SW480 (cell line): ENCODE measurements at regions not wholly inside any gene's neighbourhood (a gene's known extent, or its start where the extent isn't known, plus 50 kb on each side); places are given as distances from the start of the nearest gene placed in this dataset.

Experiments used
- DNase-seq: peaks from one replicate; pipeline ENCODE4 v3.0.0-alpha.2; 2016; ENCODE audit warnings: low spot score

- DNase-seq, result no peak
Measured at GRCh38 chr21:28344985-28345384, 647.7 kb downstream of the LTN1 start.

GRCh38 chr21:28342212-28342810 is 650.4 kb downstream of the LTN1 start:
- no peak for DNase-seq

- DNase-seq, result no peak
Measured at GRCh38 chr21:28339403-28339802, 653.3 kb downstream of the LTN1 start.

- no peak for DNase-seq
Measured at GRCh38 chr21:28338701-28339305, 653.9 kb downstream of the LTN1 start.

- peak; percentile 53 for DNase-seq
Measured at GRCh38 chr21:28337315-28337714, 655.4 kb downstream of the LTN1 start.

GRCh38 chr21:28336314-28336713 is 656.4 kb downstream of the LTN1 start:
- peak; percentile 28 for DNase-seq

GRCh38 chr21:28334407-28334806 is 658.3 kb downstream of the LTN1 start:
- DNase-seq, result no peak

GRCh38 chr21:28333578-28334075 is 659.0 kb downstream of the LTN1 start:
- no peak for DNase-seq

- no peak for DNase-seq
Measured at GRCh38 chr21:28332796-28333195, 659.9 kb downstream of the LTN1 start.

- no peak for DNase-seq
Measured at GRCh38 chr21:28325618-28326017, 667.1 kb downstream of the LTN1 start.

- no peak for DNase-seq
Measured at GRCh38 chr21:28324690-28325089, 668.0 kb downstream of the LTN1 start.

GRCh38 chr21:28317177-28317950 is 675.3 kb downstream of the LTN1 start:
- DNase-seq, result no peak

GRCh38 chr21:28311411-28312190 is 681.1 kb downstream of the LTN1 start:
- DNase-seq, result no peak

GRCh38 chr21:28310711-28311110 is 682.0 kb downstream of the LTN1 start:
- no peak for DNase-seq

- DNase-seq, result no peak
Measured at GRCh38 chr21:28310171-28310685, 682.4 kb downstream of the LTN1 start.

- no peak for DNase-seq
Measured at GRCh38 chr21:28309596-28309995, 683.1 kb downstream of the LTN1 start.

- DNase-seq, result peak; percentile 12
Measured at GRCh38 chr21:28308516-28308915, 684.2 kb downstream of the LTN1 start.

GRCh38 chr21:28299946-28300345 is 692.7 kb downstream of the LTN1 start:
- DNase-seq, result no peak

- DNase-seq, result no peak
Measured at GRCh38 chr21:28298251-28298672, 694.4 kb downstream of the LTN1 start.

GRCh38 chr21:28294051-28294450 is 698.6 kb downstream of the LTN1 start:
- DNase-seq, result no peak

GRCh38 chr21:28283641-28284490 is 708.8 kb downstream of the LTN1 start:
- DNase-seq, result no peak
